ENCODE measurements at regions not wholly inside any gene's neighbourhood (a gene's known extent, or its start where the extent isn't known, plus 50 kb on each side); places are given as distances from the start of the nearest gene placed in this dataset.

DNA sequence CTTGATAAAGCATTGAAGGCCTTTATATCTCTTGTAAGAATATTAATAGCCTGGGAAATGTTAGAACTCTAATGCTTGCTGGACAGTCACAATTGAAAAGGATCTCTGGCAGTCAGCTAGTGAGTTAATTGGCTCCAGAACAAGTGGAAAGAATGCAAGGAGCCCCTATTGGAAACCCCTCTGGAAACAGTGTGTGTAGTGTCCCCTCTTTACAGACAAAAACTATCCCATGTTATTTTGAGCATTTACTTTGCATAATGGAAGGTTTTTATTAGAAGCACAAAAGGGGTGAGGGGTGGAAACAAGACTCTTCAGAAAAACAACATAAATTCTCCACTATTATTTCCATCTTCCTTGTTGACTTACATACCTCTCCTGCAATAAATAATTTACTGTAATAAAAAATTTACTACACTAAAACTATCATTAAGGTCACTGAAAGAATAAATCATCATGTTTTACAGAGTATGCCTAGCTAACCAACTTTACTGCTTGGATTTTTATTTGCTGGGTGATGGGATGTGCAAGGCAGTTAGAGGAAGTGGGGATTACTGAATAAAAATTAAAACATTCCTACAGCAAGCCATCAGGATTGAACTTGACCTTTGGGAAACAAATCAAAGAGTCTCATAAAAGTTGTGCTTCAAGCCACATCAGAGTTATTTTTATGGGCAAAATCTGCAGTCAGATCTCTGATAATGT, 610.4 kb downstream of the TBC1D4 start:
- DNase-seq (ENCODE audit: low read depth), result peak; percentile 90
- TF ChIP-seq, protein P1, sequence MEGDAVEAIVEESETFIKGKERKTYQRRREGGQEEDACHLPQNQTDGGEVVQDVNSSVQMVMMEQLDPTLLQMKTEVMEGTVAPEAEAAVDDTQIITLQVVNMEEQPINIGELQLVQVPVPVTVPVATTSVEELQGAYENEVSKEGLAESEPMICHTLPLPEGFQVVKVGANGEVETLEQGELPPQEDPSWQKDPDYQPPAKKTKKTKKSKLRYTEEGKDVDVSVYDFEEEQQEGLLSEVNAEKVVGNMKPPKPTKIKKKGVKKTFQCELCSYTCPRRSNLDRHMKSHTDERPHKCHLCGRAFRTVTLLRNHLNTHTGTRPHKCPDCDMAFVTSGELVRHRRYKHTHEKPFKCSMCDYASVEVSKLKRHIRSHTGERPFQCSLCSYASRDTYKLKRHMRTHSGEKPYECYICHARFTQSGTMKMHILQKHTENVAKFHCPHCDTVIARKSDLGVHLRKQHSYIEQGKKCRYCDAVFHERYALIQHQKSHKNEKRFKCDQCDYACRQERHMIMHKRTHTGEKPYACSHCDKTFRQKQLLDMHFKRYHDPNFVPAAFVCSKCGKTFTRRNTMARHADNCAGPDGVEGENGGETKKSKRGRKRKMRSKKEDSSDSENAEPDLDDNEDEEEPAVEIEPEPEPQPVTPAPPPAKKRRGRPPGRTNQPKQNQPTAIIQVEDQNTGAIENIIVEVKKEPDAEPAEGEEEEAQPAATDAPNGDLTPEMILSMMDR (IDR thresholded peaks at IDR 0.05; ENCODE audit: control insufficient read depth, insufficient read depth, low read depth, low read length, missing control alignments), result no peak
- no peak overlapping the region for H3K4me3 ChIP-seq (ENCODE audit: control insufficient read depth, low read depth, low read length)

DNA sequence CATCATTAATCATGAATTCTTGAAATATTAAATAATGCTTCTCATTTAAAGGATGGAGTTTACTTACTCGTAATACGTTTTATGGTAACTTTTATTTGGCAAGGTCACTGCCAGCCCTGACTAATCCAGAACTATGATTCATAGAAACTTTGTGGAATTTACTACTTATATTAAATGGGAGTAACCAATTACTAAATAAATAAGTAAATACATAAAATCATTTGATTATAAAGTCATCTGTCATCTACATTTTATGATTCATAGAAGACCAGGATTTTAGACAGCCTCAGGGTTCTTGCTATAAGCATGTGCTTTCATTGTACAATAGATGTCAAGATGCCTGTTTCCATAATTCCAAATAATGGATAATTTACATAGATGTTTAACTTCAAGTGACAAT, 611.1 kb downstream of the TBC1D4 start:
- H3K4me3 ChIP-seq (ENCODE audit: control insufficient read depth, low read depth, low read length), result no peak overlapping the region
- peak; percentile 18 for DNase-seq (ENCODE audit: low read depth)
- TF ChIP-seq, protein P1 (IDR thresholded peaks at IDR 0.05; ENCODE audit: control insufficient read depth, insufficient read depth, low read depth, low read length, missing control alignments), result no peak

DNA sequence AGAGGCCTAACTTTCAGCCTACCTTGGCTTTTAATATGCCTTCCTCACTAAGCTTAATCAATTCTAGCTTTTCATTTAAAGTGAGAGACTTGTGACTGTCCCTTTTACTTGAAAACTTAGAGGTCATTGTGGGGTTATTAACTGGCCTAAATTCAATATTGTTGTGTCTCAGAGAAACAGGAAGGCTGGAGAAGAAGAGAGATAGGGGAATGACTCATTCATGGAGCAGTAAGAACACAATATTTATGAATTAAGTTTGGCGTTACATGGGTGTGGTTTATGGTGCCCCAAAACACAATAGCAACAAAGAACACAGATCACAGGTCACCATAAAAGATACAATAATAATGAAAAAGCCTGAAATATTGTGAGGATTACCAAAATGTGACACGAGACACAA, 612.1 kb downstream of the TBC1D4 start:
- no peak overlapping the region for H3K4me3 ChIP-seq (ENCODE audit: control insufficient read depth, low read depth, low read length)
- TF ChIP-seq, protein P1 (IDR thresholded peaks at IDR 0.05; ENCODE audit: control insufficient read depth, insufficient read depth, low read depth, low read length, missing control alignments), result no peak
- no peak for DNase-seq (ENCODE audit: low read depth)

DNA sequence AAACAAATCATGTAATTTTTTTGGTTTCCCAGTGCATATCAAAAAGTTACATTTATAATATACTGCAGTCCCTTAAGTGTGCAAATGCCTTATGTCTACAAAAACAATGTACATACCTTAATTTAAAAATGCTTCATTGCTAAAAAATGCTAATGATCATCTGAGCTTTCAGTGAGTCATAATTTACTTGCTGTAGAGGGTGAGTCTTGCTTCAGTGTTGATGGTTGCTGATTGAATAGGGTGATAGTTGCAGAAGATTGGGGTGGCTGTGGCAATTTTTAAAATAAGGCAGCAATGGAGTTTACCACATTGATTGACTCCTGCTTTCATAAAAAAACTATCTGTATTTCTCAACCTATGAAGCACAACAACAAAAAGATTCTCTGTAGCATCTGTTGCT, 613.9 kb downstream of the TBC1D4 start:
- no peak overlapping the region for H3K4me3 ChIP-seq (ENCODE audit: control insufficient read depth, low read depth, low read length)
- no peak for DNase-seq (ENCODE audit: low read depth)
- TF ChIP-seq, protein P1 (IDR thresholded peaks at IDR 0.05; ENCODE audit: control insufficient read depth, insufficient read depth, low read depth, low read length, missing control alignments), result no peak

DNA sequence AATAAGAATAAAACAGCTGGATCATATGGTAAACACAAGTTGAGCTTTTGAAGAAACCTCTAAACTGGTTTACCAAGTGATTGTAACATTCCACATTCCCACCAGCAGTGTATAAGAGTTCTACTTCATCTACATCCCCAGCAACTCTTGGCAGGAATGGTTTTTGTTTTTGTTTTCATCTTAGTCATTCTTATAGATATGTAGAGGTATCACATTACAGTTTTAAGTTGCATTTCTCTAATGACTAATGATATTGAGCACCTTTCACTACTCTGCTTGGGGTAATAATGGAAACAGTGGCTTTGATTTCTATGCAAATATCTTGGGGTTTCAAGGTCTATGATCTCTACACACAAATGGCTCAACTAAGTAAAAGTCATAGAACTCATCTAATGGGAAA, 614.5 kb downstream of the TBC1D4 start:
- no peak overlapping the region for H3K4me3 ChIP-seq (ENCODE audit: control insufficient read depth, low read depth, low read length)
- TF ChIP-seq, protein P1 (IDR thresholded peaks at IDR 0.05; ENCODE audit: control insufficient read depth, insufficient read depth, low read depth, low read length, missing control alignments), result no peak
- DNase-seq (ENCODE audit: low read depth), result no peak

DNA sequence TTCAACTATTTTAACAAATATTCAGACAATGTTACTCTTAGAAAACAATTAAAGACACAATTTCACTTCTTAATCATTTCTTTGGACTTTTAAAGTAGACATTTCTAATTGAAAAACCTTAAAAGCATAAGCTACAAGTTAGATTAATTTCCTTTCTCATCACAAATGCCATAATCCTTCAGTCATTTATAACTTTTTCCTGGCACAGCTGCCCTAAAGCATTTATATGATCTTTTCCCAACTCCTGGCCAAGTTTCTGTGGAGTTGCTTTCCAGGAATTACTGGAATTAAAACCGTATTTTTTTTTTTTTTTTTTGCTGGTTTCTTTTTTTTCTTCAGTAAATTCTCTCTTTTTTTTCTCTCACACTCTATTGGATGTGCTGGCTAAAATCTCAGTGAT, 615.9 kb downstream of the TBC1D4 start:
- no peak overlapping the region for H3K4me3 ChIP-seq (ENCODE audit: control insufficient read depth, low read depth, low read length)
- TF ChIP-seq, protein P1 (IDR thresholded peaks at IDR 0.05; ENCODE audit: control insufficient read depth, insufficient read depth, low read depth, low read length, missing control alignments), result no peak
- DNase-seq (ENCODE audit: low read depth), result no peak
